Medulla oblongata (tissue), 1 donor: ENCODE measurements at regions not wholly inside any gene's neighbourhood (a gene's known extent, or its start where the extent isn't known, plus 50 kb on each side); places are given as distances from the start of the nearest gene placed in this dataset.
"Not testable (repeated sequence)": the region's sequence is repeated elsewhere in the genome, so short reads cannot be mapped to it uniquely, and the experiment has no call there.

ENCODE experiments used
- DNase-seq: peaks from one replicate; pipeline ENCODE4 v3.0.0-alpha.2; 2015; ENCODE audit errors: extremely low spot score

GRCh38 chr2:47690132-47690531 lies 92.8 kb upstream of the MSH6 start:
- no peak for DNase-seq

GRCh38 chr2:47689118-47689517 lies 93.8 kb upstream of the MSH6 start:
- not testable (repeated sequence) for DNase-seq

GRCh38 chr2:47688561-47688960 lies 94.4 kb upstream of the MSH6 start:
- DNase-seq: no peak

- DNase-seq: no peak
Observed at GRCh38 chr2:47687856-47688255, 95.1 kb upstream of the MSH6 start.

GRCh38 chr2:47686018-47686417 lies 96.9 kb upstream of the MSH6 start:
- no peak for DNase-seq

- no peak for DNase-seq
Observed at GRCh38 chr2:47682216-47682749, 100.7 kb upstream of the MSH6 start.

GRCh38 chr2:47676261-47676926 lies 105.6 kb upstream of the KCNK12 start:
- DNase-seq: no peak

- no peak for DNase-seq
Observed at GRCh38 chr2:47675196-47675825, 104.5 kb upstream of the KCNK12 start.

GRCh38 chr2:47666332-47666731 lies 95.5 kb upstream of the KCNK12 start:
- no peak for DNase-seq

GRCh38 chr2:47664817-47665216 lies 94.0 kb upstream of the KCNK12 start:
- DNase-seq: no peak

GRCh38 chr2:47662552-47662951 lies 91.8 kb upstream of the KCNK12 start:
- DNase-seq: no peak

- DNase-seq: no peak
Observed at GRCh38 chr2:47661310-47661709, 90.5 kb upstream of the KCNK12 start.

- DNase-seq: no peak
Observed at GRCh38 chr2:47660168-47660567, 89.4 kb upstream of the KCNK12 start.

- DNase-seq: no peak
Observed at GRCh38 chr2:47658646-47659320, 88.0 kb upstream of the KCNK12 start.

- DNase-seq: no peak
Observed at GRCh38 chr2:47657886-47658489, 87.2 kb upstream of the KCNK12 start.

GRCh38 chr2:47656715-47657600 lies 86.2 kb upstream of the KCNK12 start:
- DNase-seq: no peak

- DNase-seq: no peak
Observed at GRCh38 chr2:47655563-47655880, 84.7 kb upstream of the KCNK12 start.

GRCh38 chr2:47654790-47655562 lies 84.2 kb upstream of the KCNK12 start:
- no peak for DNase-seq

- peak; percentile 55 for DNase-seq
Observed at GRCh38 chr2:47653902-47654789, 83.4 kb upstream of the KCNK12 start.

- DNase-seq: no peak
Observed at GRCh38 chr2:47653036-47653435, 82.3 kb upstream of the KCNK12 start.
